Esophagus squamous epithelium (tissue), 4 donors: ENCODE measurements at regions not wholly inside any gene's neighbourhood (a gene's known extent, or its start where the extent isn't known, plus 50 kb on each side); places are given as distances from the start of the nearest gene placed in this dataset.

Source experiments
- CTCF ChIP-seq, 6 experiments: fragments of 450-650 bp in 4 of 6; fragments of 200-600 bp in 2 of 6; sonication (generic) in 2 of 6; IDR thresholded peaks; one replicate each; pipeline ENCODE4 v1.5.1; 2016 to 2019; ENCODE audit warnings: antibody characterized with exemption in 6 of 6, mild to moderate bottlenecking in 4 of 6, moderate library complexity in 4 of 6
- POLR2A ChIP-seq, 4 donors: fragments of 450-650 bp; IDR thresholded peaks; one replicate each; pipeline ENCODE4 v1.6.1; 2017; ENCODE audit warnings: antibody characterized with exemption in 4 of 4, mild to moderate bottlenecking in 4 of 4, moderate library complexity in 3 of 4

DNA sequence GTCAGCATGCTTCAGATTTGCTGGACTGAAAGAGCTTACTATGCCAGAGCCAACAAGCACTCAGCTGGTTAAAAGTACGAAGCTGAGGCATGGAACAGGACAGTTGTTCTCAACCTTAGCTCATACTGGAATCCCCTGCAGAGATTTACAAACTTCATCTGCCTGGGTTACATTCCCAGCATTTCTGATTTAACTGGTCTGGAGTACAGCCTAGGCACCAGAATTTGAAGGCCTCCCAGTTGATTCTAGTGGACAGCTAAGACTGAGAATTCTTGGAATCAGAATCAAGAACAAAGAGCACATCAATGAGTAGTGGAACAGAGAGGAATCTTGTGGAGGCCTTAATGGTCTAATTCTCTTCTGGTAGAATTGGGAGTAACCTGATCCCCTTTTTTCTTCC is 298.2 kb upstream of the NXPH2 start:
- TF ChIP-seq POLR2A (IDR thresholded peaks at IDR 0.05) (no peak), CTCF (IDR thresholded peaks at IDR 0.05) (no peak)
